PC-3 (cell line): ENCODE measurements at regions not wholly inside any gene's neighbourhood (a gene's known extent, or its start where the extent isn't known, plus 50 kb on each side); places are given as distances from the start of the nearest gene placed in this dataset.

Source experiments
- ATAC-seq: fragments of 200-7000 bp; cut with Tn5 transposase; 2 replicates; pipeline ENCODE4 v1.9.1; 2020; ENCODE audit warnings: mild to moderate bottlenecking, moderate library complexity
- BruUV-seq: library from RNA; stranded (reverse); fragments of 400-500 nt; replicated peaks from 2 replicates; lab custom pipeline; 2021; lab: Mats Ljungman, UMichigan
- CTCF ChIA-PET: fragments of 300-600 bp; sonication (Branson Sonifier 250); formaldehyde crosslinking; loops from one replicate; lab custom pipeline; 2022; ENCODE audit warnings: antibody characterized with exemption; lab: Charles Lee
- POLR2A ChIA-PET: fragments of 300-600 bp; sonication (Branson Sonifier 250); formaldehyde crosslinking; loops from one replicate; lab custom pipeline; 2022; ENCODE audit warnings: antibody characterized with exemption; ENCODE audit not compliant: unreplicated experiment; lab: Charles Lee
- DNase-seq: peaks from one replicate; pipeline ENCODE4 v3.0.0-alpha.2; 2015
- H2AFZ ChIP-seq: fragments of 300-600 bp; sonication (generic); 2 replicates; pipeline ENCODE4 v1.6.0; 2016; ENCODE audit warnings: antibody characterized with exemption, low read length
- H3F3A ChIP-seq: fragments of 300-600 bp; sonication (generic); one replicate; pipeline ENCODE4 v1.6.0; 2017; ENCODE audit warnings: antibody characterized with exemption, low read length, control low read depth, mild to moderate bottlenecking; ENCODE audit not compliant: unreplicated experiment
- H3K27ac ChIP-seq: fragments of 300-600 bp; sonication (generic); 2 replicates; pipeline ENCODE4 v1.5.1; 2016; ENCODE audit warnings: mild to moderate bottlenecking, low read length
- H3K27me3 ChIP-seq: fragments of 300-600 bp; sonication (generic); 2 replicates; pipeline ENCODE4 v1.6.1; 2016; ENCODE audit warnings: low read length, mixed read lengths
- H3K36me3 ChIP-seq: fragments of 300-600 bp; sonication (generic); 2 replicates; pipeline ENCODE4 v1.6.1; 2016; ENCODE audit warnings: low read depth, mixed run types, low read length, mixed read lengths
- H3K4me1 ChIP-seq: fragments of 300-600 bp; sonication (generic); 2 replicates; pipeline ENCODE4 v1.5.1; 2016; ENCODE audit warnings: low read length; ENCODE audit not compliant: insufficient read depth
- H3K4me2 ChIP-seq: fragments of 300-600 bp; sonication (generic); 2 replicates; pipeline ENCODE4 v1.6.0; 2016; ENCODE audit warnings: low read length
- H3K4me3 ChIP-seq: fragments of 300-600 bp; sonication (generic); 2 replicates; pipeline ENCODE4 v1.5.1; 2016; ENCODE audit warnings: mild to moderate bottlenecking, low read length, mixed read lengths
- H3K79me2 ChIP-seq: fragments of 300-600 bp; sonication (generic); 2 replicates; pipeline ENCODE4 v1.6.1; 2017; ENCODE audit warnings: low read length, mixed read lengths
- H3K9ac ChIP-seq: fragments of 300-600 bp; sonication (generic); 2 replicates; pipeline ENCODE4 v1.6.0; 2016; ENCODE audit warnings: mild to moderate bottlenecking, low read length
- H3K9me2 ChIP-seq: fragments of 300-600 bp; sonication (generic); replicated peaks from 2 replicates; pipeline ENCODE4 v1.6.1; 2016; ENCODE audit warnings: mixed run types, low read length, mixed read lengths
- H3K9me3 ChIP-seq: fragments of 300-600 bp; sonication (generic); 2 replicates; pipeline ENCODE4 v1.6.1; 2016; ENCODE audit warnings: low read length, mixed read lengths
- H4K20me1 ChIP-seq: fragments of 300-600 bp; sonication (generic); 2 replicates; pipeline ENCODE4 v1.6.1; 2016; ENCODE audit warnings: low read length, mixed read lengths
- EZH2 ChIP-seq: fragments of 300-600 bp; sonication (generic); IDR thresholded peaks from one replicate; pipeline ENCODE4 v1.6.1; 2017; ENCODE audit warnings: antibody characterized with exemption, mild to moderate bottlenecking, low read length; ENCODE audit not compliant: unreplicated experiment
- EZH2phosphoT487 ChIP-seq: fragments of 300-600 bp; sonication (generic); IDR thresholded peaks from 2 replicates; pipeline ENCODE4 v1.6.1; 2018; ENCODE audit warnings: mild to moderate bottlenecking, antibody characterized with exemption, low read length, borderline replicate concordance
- intact Hi-C: fragments of 100-400 bp; cut with micrococcal nuclease; formaldehyde crosslinking; loops from 2 replicates; pipeline ENCODE4 v1.9.0; 2023
- TF ChIP-seq, protein P1 (sequence below): fragments of 300-600 bp; sonication (generic); conservative IDR thresholded peaks from 2 replicates; pipeline ENCODE4 v1.5.1; 2017; ENCODE audit warnings: antibody characterized with exemption, low read depth, mild to moderate bottlenecking, low read length

DNA sequence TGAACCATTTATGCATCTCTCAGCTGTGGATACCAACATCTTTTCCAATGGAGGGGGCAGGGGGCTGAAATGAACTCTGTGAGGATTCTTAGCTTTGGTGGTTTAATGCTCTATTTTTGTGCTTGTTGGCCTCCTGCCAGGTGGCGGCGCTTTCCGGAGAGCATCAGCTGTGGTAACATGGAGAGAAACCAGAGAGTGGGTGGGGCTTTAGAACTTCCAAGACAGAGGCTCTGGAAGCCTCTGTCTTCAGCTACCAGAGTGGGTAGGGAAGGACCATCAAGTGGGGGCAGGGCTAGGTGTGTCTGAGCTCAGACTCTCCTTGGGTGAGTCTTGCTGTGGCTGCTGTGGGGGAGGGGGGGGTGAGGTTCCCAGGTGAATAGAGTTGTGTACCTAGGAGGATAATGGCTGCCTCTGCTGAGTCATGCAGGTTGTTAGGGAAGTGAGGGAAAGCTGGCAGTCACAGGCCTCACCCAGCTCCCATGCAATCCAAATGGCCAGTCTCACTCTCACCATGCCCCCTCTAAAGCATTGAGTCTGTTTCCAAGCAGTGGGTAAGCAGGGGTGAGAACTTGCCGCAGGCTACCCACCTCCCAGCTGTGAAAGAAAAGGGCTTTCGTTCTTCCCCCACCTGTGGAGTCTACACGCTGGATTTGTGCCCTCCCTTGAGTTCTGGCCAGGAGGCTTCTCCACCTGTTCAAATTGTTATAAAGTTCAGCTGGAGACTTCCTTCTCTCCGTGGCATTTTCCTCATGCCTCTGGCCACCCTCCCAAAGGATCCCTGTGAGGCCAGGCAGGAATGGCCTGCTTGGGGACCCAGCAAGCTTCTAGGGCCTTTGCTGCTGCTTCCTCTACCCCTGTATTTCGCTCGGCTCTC, 527.0 kb downstream of the NEBL start:
- ATAC-seq: no peak
- H3F3A ChIP-seq: no peaks in the 10 kb centered on the region
- no peak overlapping the region for H3K9ac ChIP-seq
- no peak overlapping the region for H3K4me2 ChIP-seq
- ChIA-PET CTCF (no interaction called here), POLR2A (no interaction called here)
- no peak for DNase-seq
- TF ChIP-seq EZH2phosphoT487 (no peak), EZH2 (no peak)
- TF ChIP-seq, protein P1, sequence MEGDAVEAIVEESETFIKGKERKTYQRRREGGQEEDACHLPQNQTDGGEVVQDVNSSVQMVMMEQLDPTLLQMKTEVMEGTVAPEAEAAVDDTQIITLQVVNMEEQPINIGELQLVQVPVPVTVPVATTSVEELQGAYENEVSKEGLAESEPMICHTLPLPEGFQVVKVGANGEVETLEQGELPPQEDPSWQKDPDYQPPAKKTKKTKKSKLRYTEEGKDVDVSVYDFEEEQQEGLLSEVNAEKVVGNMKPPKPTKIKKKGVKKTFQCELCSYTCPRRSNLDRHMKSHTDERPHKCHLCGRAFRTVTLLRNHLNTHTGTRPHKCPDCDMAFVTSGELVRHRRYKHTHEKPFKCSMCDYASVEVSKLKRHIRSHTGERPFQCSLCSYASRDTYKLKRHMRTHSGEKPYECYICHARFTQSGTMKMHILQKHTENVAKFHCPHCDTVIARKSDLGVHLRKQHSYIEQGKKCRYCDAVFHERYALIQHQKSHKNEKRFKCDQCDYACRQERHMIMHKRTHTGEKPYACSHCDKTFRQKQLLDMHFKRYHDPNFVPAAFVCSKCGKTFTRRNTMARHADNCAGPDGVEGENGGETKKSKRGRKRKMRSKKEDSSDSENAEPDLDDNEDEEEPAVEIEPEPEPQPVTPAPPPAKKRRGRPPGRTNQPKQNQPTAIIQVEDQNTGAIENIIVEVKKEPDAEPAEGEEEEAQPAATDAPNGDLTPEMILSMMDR: no peak
- no peaks in the 10 kb centered on the region for H3K27me3 ChIP-seq
- H2AFZ ChIP-seq: no peak overlapping the region
- no peaks in the 10 kb centered on the region for H4K20me1 ChIP-seq
- no peaks in the 10 kb centered on the region for H3K9me2 ChIP-seq
- H3K36me3 ChIP-seq: no peaks in the 10 kb centered on the region
- H3K27ac ChIP-seq: no peak overlapping the region
- H3K4me3 ChIP-seq: no peak overlapping the region
- no TSS peak for BruUV-seq
- no peaks in the 10 kb centered on the region for H3K9me3 ChIP-seq
- no peaks in the 10 kb centered on the region for H3K4me1 ChIP-seq
- no peaks in the 10 kb centered on the region for H3K79me2 ChIP-seq
- intact Hi-C loops: no loop called here

DNA sequence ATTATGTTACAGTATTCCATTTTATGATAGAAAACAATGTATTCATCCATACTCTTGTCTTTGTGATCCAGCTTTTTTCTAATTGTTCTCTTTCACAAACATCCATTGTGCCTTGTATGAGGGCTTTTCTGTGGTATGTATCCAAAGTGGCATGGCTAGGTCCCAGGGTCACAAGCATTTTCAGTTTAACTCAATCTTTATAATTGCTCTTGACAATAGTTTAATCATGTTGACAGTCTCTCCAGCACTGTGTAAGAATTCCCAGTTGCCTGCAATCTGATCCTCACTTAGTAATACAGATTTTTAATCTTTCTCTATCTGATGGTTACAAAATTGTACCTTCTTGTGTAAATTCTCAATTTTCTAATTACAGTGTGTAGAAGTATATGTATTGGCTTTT, 533.4 kb downstream of the NEBL start:
- CTCF ChIA-PET: no interaction called here
- no peak overlapping the region for H2AFZ ChIP-seq
- no TSS peak for BruUV-seq
- DNase-seq (no peak), ATAC-seq (no peak)
- no peaks in the 10 kb centered on the region for H3F3A ChIP-seq
- TF ChIP-seq EZH2: no peak
- no peak overlapping the region for H3K9ac ChIP-seq
- H3K27me3 ChIP-seq: no peaks in the 10 kb centered on the region
- H3K4me1 ChIP-seq: no peaks in the 10 kb centered on the region
- no peaks in the 10 kb centered on the region for H3K9me2 ChIP-seq
- H3K36me3 ChIP-seq: no peaks in the 10 kb centered on the region
- no peaks in the 10 kb centered on the region for H3K9me3 ChIP-seq
- H3K27ac ChIP-seq: no peak overlapping the region
- H3K79me2 ChIP-seq: no peaks in the 10 kb centered on the region
- no peaks in the 10 kb centered on the region for H4K20me1 ChIP-seq
- intact Hi-C loops: no loop called here
- POLR2A ChIA-PET: no interaction called here
- H3K4me2 ChIP-seq: no peak overlapping the region
- H3K4me3 ChIP-seq: no peak overlapping the region

DNA sequence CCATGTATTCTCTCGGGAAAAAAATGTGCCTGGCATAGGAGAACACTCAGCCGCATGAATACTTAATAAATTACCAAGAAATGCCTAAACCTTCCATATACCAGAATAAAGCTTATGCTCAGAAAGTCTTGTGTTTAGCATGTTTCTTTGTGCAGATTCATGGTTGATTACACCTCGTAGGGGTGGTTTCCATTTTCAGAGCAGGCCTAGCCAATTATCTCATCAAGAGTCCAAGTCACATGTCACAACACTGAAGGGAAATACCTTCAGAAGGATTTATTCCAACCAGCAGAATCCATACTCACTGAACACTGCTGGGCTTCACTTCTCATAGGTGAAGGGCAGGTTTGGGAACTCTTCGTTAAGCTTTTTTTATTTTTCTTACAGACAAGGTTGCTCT, 539.7 kb downstream of the PLXDC2 start:
- intact Hi-C loops: no loop called here
- DNase-seq (no peak), ATAC-seq (no peak)
- ChIA-PET POLR2A (no interaction called here), CTCF (no interaction called here)
- BruUV-seq: no TSS peak
- TF ChIP-seq, protein P1: no peak
- TF ChIP-seq EZH2: no peak
- TF ChIP-seq EZH2phosphoT487: no peak
- Histone ChIP-seq H3K4me3 (no peak overlapping the region), H3K9me3 (no peaks in the 10 kb centered on the region), H3K27ac (no peak overlapping the region), H3K27me3 (no peaks in the 10 kb centered on the region), H3K9ac (no peak overlapping the region), H3K4me2 (no peak overlapping the region), H3K36me3 (no peaks in the 10 kb centered on the region), H2AFZ (no peak overlapping the region), H3F3A (no peaks in the 10 kb centered on the region), H3K79me2 (no peaks in the 10 kb centered on the region), H3K4me1 (no peaks in the 10 kb centered on the region), H3K9me2 (no peaks in the 10 kb centered on the region), H4K20me1 (no peaks in the 10 kb centered on the region)
